HEK293 (cell line): ENCODE measurements at regions not wholly inside any gene's neighbourhood (a gene's known extent, or its start where the extent isn't known, plus 50 kb on each side); places are given as distances from the start of the nearest gene placed in this dataset.

ENCODE experiments used
- CTCF ChIA-PET: fragments of 350-600 bp; formaldehyde crosslinking; extraction: SDS; loops from one replicate; lab custom pipeline; 2021; ENCODE audit warnings: antibody characterized with exemption; lab: Yijun Ruan, JAX
- POLR2A ChIA-PET: fragments of 300-600 bp; formaldehyde crosslinking; extraction: SDS; loops from one replicate; lab custom pipeline; 2020; ENCODE audit warnings: antibody characterized with exemption, inconsistent platforms; lab: Yijun Ruan, JAX
- H3K27ac ChIP-seq: fragments of 200-500 bp; sonication (Bioruptor generic); 2 replicates; pipeline ENCODE4 v1.5.1; 2014; ENCODE audit warnings: low read depth, low read length, control low read depth, inconsistent platforms; ENCODE audit errors: extremely low read depth
- H3K36me3 ChIP-seq, 2 experiments: fragments of 200-500 bp in 1 of 2; sonication (Bioruptor generic) in 1 of 2; 1 replicate in 1 of 2; 2 replicates in 1 of 2; pipeline ENCODE4 v1.5.1; 2014 to 2017; ENCODE audit warnings: inconsistent platforms in 2 of 2, low read length in 2 of 2; ENCODE audit not compliant: control insufficient read depth in 2 of 2, insufficient read depth in 1 of 2
- H3K4me1 ChIP-seq: fragments of 200-500 bp; sonication (Bioruptor generic); 2 replicates; pipeline ENCODE4 v1.5.1; 2014; ENCODE audit warnings: mild to moderate bottlenecking, low read length, inconsistent platforms; ENCODE audit not compliant: control insufficient read depth, insufficient read depth
- H3K4me3 ChIP-seq: 2 replicates; pipeline ENCODE4 v1.5.1; 2011; ENCODE audit warnings: low read depth, mild to moderate bottlenecking, control low read depth, low read length, moderate library complexity
- H3K9me3 ChIP-seq: fragments of 200-500 bp; sonication (Bioruptor generic); 2 replicates; pipeline ENCODE4 v1.5.1; 2014; ENCODE audit warnings: low read depth, low read length, inconsistent platforms; ENCODE audit not compliant: control insufficient read depth, insufficient read depth
- EGR2 ChIP-seq: fragments of 450-650 bp; formaldehyde crosslinking; IDR thresholded peaks from 2 replicates; pipeline ENCODE4 v1.5.1; 2016; ENCODE audit warnings: low read depth, missing biosample characterization, missing genetic modification characterization
- GLI4 ChIP-seq: fragments of 450-650 bp; formaldehyde crosslinking; IDR thresholded peaks from 2 replicates; pipeline ENCODE4 v1.5.1; 2016; ENCODE audit warnings: missing biosample characterization, missing genetic modification characterization
- SCRT2 ChIP-seq: fragments of 450-650 bp; formaldehyde crosslinking; IDR thresholded peaks from 2 replicates; pipeline ENCODE4 v1.5.1; 2016; ENCODE audit warnings: missing biosample characterization, missing genetic modification characterization
- YY1 ChIP-seq: fragments of 450-650 bp; formaldehyde crosslinking; IDR thresholded peaks from 2 replicates; pipeline ENCODE4 v1.5.1; 2018; ENCODE audit warnings: missing biosample characterization, missing genetic modification characterization
- ZFHX2 ChIP-seq: fragments of 450-650 bp; formaldehyde crosslinking; conservative IDR thresholded peaks from 2 replicates; pipeline ENCODE4 v1.5.1; 2016; ENCODE audit warnings: missing biosample characterization, missing genetic modification characterization
- ZNF132 ChIP-seq: fragments of 450-650 bp; formaldehyde crosslinking; IDR thresholded peaks from 2 replicates; pipeline ENCODE4 v1.5.1; 2017; ENCODE audit warnings: missing biosample characterization, missing genetic modification characterization, borderline replicate concordance
- ZNF157 ChIP-seq: fragments of 450-650 bp; formaldehyde crosslinking; IDR thresholded peaks from 2 replicates; pipeline ENCODE4 v1.5.1; 2016; ENCODE audit warnings: missing biosample characterization, missing genetic modification characterization
- ZNF24 ChIP-seq: fragments of 450-650 bp; formaldehyde crosslinking; IDR thresholded peaks from 2 replicates; pipeline ENCODE4 v1.5.1; 2016; ENCODE audit warnings: missing biosample characterization, missing genetic modification characterization
- ZNF514 ChIP-seq: fragments of 450-650 bp; formaldehyde crosslinking; IDR thresholded peaks from 2 replicates; pipeline ENCODE4 v1.5.1; 2016; ENCODE audit warnings: missing biosample characterization, missing genetic modification characterization
- ZNF558 ChIP-seq: fragments of 450-650 bp; formaldehyde crosslinking; IDR thresholded peaks from 2 replicates; pipeline ENCODE4 v1.5.1; 2016; ENCODE audit warnings: missing biosample characterization, missing genetic modification characterization
- ZNF677 ChIP-seq: fragments of 450-650 bp; IDR thresholded peaks from 2 replicates; pipeline ENCODE4 v1.5.0; 2018; ENCODE audit warnings: missing biosample characterization, mild to moderate bottlenecking, missing genetic modification characterization, moderate library complexity
- ZNF785 ChIP-seq: fragments of 450-650 bp; formaldehyde crosslinking; IDR thresholded peaks from 2 replicates; pipeline ENCODE4 v1.5.1; 2016; ENCODE audit warnings: missing biosample characterization, missing genetic modification characterization
- ZSCAN30 ChIP-seq: fragments of 450-650 bp; IDR thresholded peaks from 2 replicates; pipeline ENCODE4 v1.5.1; 2018; ENCODE audit warnings: missing biosample characterization, mild to moderate bottlenecking, missing genetic modification characterization, moderate library complexity
- TF ChIP-seq, protein P1 (sequence below): fragments of 450-650 bp; formaldehyde crosslinking; IDR thresholded peaks from 2 replicates; pipeline ENCODE4 v1.5.1; 2016; ENCODE audit warnings: missing biosample characterization, missing genetic modification characterization
- TF ChIP-seq, protein P2 (sequence below): IDR thresholded peaks from 2 replicates; pipeline ENCODE4 v1.6.1; 2011; ENCODE audit warnings: mild to moderate bottlenecking, low read depth, low read length, borderline replicate concordance
- TF ChIP-seq, protein P3 (sequence below): fragments of 450-650 bp; formaldehyde crosslinking; IDR thresholded peaks from 2 replicates; pipeline ENCODE4 v1.5.1; 2016; ENCODE audit warnings: missing biosample characterization, missing genetic modification characterization
- TF ChIP-seq, protein P4 (sequence below): fragments of 450-650 bp; formaldehyde crosslinking; IDR thresholded peaks from 2 replicates; pipeline ENCODE4 v1.5.1; 2016; ENCODE audit warnings: missing biosample characterization, missing genetic modification characterization, borderline replicate concordance
- TF ChIP-seq, protein P5 (sequence below): fragments of 450-650 bp; formaldehyde crosslinking; IDR thresholded peaks from 2 replicates; pipeline ENCODE4 v1.5.1; 2016; ENCODE audit warnings: missing biosample characterization, missing genetic modification characterization
- TF ChIP-seq, protein P6 (sequence below): fragments of 450-650 bp; formaldehyde crosslinking; IDR thresholded peaks from 2 replicates; pipeline ENCODE4 v1.5.1; 2016; ENCODE audit warnings: missing biosample characterization, missing genetic modification characterization, low read depth
- TF ChIP-seq, protein P7 (sequence below): fragments of 450-650 bp; formaldehyde crosslinking; IDR thresholded peaks from 2 replicates; pipeline ENCODE4 v1.5.1; 2016; ENCODE audit warnings: missing biosample characterization, missing genetic modification characterization

DNA sequence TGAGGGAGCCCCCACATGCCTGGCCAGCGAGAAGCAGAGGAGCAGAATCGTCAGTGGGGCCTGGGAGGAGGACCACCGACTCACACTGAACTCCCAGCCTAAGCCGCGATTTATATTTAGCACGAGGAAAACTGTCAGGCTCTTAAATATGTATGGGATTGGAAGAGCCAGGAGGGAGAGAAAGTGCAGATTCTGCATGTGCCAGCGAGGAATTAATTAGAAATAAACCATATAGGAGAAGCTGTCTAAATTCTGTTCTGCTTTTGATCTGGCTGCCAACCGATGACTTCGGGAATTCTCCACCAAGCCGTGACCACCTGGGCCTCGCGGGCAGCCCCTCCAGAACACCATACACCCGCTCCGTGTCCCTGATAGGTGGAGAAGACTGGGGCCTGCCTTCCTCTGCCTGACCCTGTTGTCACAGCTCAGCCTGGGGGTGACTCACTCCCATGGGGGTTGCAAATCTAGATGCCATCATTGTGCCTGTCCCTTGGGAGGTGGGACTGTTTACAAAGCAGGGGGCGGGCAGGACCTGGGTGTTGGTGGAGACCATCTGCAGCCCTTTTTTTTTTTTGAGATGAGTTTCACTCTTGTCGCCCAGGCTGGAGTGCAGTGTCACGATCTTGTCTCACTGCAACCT lies 91.1 kb upstream of the PMEPA1 start:
- H3K4me3 ChIP-seq = no peak overlapping the region
- H3K36me3 ChIP-seq = no peaks in the 10 kb centered on the region
- H3K9me3 ChIP-seq = no peaks in the 10 kb centered on the region
- no peak overlapping the region for H3K27ac ChIP-seq
- H3K4me1 ChIP-seq = no peaks in the 10 kb centered on the region
- ChIA-PET CTCF (no interaction called here), POLR2A (no interaction called here)
- no peak for TF ChIP-seq ZNF558 (tag by site-specific recombination)
- TF ChIP-seq ZSCAN30 = no peak
- TF ChIP-seq ZFHX2 = peak; percentile 47; the same call in 1 of the 2 replicates
- TF ChIP-seq, protein P1, sequence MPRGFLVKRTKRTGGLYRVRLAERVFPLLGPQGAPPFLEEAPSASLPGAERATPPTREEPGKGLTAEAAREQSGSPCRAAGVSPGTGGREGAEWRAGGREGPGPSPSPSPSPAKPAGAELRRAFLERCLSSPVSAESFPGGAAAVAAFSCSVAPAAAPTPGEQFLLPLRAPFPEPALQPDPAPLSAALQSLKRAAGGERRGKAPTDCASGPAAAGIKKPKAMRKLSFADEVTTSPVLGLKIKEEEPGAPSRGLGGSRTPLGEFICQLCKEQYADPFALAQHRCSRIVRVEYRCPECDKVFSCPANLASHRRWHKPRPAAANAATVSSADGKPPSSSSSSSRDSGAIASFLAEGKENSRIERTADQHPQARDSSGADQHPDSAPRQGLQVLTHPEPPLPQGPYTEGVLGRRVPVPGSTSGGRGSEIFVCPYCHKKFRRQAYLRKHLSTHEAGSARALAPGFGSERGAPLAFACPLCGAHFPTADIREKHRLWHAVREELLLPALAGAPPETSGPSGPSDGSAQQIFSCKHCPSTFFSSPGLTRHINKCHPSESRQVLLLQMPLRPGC (tag by site-specific recombination) = peak; percentile 18; the same call in 1 of the 2 replicates
- TF ChIP-seq, protein P2, sequence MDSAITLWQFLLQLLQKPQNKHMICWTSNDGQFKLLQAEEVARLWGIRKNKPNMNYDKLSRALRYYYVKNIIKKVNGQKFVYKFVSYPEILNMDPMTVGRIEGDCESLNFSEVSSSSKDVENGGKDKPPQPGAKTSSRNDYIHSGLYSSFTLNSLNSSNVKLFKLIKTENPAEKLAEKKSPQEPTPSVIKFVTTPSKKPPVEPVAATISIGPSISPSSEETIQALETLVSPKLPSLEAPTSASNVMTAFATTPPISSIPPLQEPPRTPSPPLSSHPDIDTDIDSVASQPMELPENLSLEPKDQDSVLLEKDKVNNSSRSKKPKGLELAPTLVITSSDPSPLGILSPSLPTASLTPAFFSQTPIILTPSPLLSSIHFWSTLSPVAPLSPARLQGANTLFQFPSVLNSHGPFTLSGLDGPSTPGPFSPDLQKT = no peak
- TF ChIP-seq, protein P3, sequence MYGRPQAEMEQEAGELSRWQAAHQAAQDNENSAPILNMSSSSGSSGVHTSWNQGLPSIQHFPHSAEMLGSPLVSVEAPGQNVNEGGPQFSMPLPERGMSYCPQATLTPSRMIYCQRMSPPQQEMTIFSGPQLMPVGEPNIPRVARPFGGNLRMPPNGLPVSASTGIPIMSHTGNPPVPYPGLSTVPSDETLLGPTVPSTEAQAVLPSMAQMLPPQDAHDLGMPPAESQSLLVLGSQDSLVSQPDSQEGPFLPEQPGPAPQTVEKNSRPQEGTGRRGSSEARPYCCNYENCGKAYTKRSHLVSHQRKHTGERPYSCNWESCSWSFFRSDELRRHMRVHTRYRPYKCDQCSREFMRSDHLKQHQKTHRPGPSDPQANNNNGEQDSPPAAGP (tag by site-specific recombination) = peak; percentile 66; the same call in 1 of the 2 replicates
- peak; percentile 47; the same call in 1 of the 2 replicates for TF ChIP-seq EGR2 (tag by site-specific recombination)
- TF ChIP-seq ZNF24 = no peak
- TF ChIP-seq GLI4 = no peak
- no peak for TF ChIP-seq SCRT2 (tag by site-specific recombination)
- TF ChIP-seq ZNF785 = no peak
- TF ChIP-seq, protein P4, sequence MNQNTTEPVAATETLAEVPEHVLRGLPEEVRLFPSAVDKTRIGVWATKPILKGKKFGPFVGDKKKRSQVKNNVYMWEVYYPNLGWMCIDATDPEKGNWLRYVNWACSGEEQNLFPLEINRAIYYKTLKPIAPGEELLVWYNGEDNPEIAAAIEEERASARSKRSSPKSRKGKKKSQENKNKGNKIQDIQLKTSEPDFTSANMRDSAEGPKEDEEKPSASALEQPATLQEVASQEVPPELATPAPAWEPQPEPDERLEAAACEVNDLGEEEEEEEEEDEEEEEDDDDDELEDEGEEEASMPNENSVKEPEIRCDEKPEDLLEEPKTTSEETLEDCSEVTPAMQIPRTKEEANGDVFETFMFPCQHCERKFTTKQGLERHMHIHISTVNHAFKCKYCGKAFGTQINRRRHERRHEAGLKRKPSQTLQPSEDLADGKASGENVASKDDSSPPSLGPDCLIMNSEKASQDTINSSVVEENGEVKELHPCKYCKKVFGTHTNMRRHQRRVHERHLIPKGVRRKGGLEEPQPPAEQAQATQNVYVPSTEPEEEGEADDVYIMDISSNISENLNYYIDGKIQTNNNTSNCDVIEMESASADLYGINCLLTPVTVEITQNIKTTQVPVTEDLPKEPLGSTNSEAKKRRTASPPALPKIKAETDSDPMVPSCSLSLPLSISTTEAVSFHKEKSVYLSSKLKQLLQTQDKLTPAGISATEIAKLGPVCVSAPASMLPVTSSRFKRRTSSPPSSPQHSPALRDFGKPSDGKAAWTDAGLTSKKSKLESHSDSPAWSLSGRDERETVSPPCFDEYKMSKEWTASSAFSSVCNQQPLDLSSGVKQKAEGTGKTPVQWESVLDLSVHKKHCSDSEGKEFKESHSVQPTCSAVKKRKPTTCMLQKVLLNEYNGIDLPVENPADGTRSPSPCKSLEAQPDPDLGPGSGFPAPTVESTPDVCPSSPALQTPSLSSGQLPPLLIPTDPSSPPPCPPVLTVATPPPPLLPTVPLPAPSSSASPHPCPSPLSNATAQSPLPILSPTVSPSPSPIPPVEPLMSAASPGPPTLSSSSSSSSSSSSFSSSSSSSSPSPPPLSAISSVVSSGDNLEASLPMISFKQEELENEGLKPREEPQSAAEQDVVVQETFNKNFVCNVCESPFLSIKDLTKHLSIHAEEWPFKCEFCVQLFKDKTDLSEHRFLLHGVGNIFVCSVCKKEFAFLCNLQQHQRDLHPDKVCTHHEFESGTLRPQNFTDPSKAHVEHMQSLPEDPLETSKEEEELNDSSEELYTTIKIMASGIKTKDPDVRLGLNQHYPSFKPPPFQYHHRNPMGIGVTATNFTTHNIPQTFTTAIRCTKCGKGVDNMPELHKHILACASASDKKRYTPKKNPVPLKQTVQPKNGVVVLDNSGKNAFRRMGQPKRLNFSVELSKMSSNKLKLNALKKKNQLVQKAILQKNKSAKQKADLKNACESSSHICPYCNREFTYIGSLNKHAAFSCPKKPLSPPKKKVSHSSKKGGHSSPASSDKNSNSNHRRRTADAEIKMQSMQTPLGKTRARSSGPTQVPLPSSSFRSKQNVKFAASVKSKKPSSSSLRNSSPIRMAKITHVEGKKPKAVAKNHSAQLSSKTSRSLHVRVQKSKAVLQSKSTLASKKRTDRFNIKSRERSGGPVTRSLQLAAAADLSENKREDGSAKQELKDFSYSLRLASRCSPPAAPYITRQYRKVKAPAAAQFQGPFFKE (tag by site-specific recombination) = no peak
- TF ChIP-seq, protein P5, sequence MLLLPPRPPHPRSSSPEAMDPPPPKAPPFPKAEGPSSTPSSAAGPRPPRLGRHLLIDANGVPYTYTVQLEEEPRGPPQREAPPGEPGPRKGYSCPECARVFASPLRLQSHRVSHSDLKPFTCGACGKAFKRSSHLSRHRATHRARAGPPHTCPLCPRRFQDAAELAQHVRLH (tag by site-specific recombination) = no peak

DNA sequence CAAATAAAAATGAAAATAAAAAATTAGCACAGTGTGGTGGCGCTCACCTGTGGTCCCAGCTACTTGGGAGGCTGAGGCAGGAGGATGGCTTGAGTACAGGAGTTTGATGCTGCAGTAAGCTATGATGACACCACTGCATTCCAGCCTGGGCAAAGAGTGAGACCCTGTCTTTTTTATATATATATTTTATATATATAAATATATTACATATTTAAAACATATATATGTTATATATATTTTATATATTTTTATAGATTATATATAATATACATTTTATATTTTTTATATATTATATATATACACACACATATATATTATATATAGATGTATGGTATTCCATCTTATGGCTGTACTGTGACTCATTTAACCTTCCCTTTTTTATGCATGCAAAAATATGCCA lies 87.6 kb upstream of the PMEPA1 start:
- H3K9me3 ChIP-seq = no peaks in the 10 kb centered on the region
- ChIA-PET CTCF (no interaction called here), POLR2A (no interaction called here)
- no peak overlapping the region for H3K4me3 ChIP-seq
- H3K27ac ChIP-seq = no peak overlapping the region
- H3K36me3 ChIP-seq = no peaks in the 10 kb centered on the region
- H3K4me1 ChIP-seq = no peaks in the 10 kb centered on the region
- no peak for TF ChIP-seq ZNF157 (tag by site-specific recombination)
- TF ChIP-seq ZNF132 (tag by site-specific recombination) = no peak
- TF ChIP-seq, protein P6, sequence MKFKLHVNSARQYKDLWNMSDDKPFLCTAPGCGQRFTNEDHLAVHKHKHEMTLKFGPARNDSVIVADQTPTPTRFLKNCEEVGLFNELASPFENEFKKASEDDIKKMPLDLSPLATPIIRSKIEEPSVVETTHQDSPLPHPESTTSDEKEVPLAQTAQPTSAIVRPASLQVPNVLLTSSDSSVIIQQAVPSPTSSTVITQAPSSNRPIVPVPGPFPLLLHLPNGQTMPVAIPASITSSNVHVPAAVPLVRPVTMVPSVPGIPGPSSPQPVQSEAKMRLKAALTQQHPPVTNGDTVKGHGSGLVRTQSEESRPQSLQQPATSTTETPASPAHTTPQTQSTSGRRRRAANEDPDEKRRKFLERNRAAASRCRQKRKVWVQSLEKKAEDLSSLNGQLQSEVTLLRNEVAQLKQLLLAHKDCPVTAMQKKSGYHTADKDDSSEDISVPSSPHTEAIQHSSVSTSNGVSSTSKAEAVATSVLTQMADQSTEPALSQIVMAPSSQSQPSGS (tag by site-specific recombination) = no peak
- TF ChIP-seq, protein P7, sequence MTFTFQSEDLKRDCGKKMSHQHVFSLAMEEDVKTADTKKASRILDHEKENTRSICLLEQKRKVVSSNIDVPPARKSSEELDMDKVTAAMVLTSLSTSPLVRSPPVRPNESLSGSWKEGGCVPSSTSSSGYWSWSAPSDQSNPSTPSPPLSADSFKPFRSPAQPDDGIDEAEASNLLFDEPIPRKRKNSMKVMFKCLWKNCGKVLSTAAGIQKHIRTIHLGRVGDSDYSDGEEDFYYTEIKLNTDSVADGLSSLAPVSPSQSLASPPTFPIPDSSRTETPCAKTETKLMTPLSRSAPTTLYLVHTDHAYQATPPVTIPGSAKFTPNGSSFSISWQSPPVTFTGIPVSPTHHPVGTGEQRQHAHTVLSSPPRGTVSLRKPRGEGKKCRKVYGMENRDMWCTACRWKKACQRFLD (tag by site-specific recombination) = no peak
- TF ChIP-seq ZNF677 (tag by site-specific recombination) = no peak
- TF ChIP-seq ZNF514 = no peak
- no peak for TF ChIP-seq YY1 (tag by site-specific recombination)
